ENCODE measurements at regions not wholly inside any gene's neighbourhood (a gene's known extent, or its start where the extent isn't known, plus 50 kb on each side); places are given as distances from the start of the nearest gene placed in this dataset.
A peak's percentile ranks its signal among the peaks of the same experiment; 100 is the strongest.

DNA sequence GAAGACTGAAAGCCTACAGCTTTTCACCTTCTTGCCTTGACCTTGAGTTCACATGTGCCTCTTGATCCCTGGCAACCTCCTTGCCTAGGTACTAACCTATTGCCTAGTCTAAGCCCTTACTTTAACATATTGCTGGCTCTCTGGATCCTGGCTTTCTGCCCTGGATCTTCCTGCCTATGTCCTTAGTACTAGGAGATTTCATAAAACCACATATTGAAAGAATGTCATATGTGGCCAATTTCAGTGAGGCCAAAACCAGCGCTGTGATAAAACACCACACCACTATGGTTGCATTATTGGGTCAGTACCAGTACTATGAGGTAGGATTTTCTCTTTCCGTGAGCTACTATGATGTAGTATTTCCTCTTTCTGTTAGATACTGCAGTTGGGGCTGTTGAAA is 80.4 kb downstream of the CT47B1 start:
- no peak for DNase-seq
- no peak for TF ChIP-seq CTCF (IDR thresholded peaks at IDR 0.05)
- no peak for TF ChIP-seq POLR2A (IDR thresholded peaks at IDR 0.05)
- ATAC-seq, result no peak
- Histone ChIP-seq H3K4me3 (no peak overlapping the region), H3K27ac (peak overlapping the region in 7 of 12 donors; percentile 29 to 66 (median 39)), H3K9me3 (no peaks in the 10 kb centered on the region), H3K27me3 (peaks cover 0 to 4% (median 0%) of the 10 kb centered on the region in 9 donors), H3K4me1 (peaks cover 0 to 21% (median 5%) of the 10 kb centered on the region in 12 donors), H3K36me3 (no peaks in the 10 kb centered on the region)
- 56 to 68% (median 61%) methylated on average over 2 of the region's 2 CpGs for WGBS, 4 donors
- intact Hi-C loops (cut with DNase I), result no loop called here

DNA sequence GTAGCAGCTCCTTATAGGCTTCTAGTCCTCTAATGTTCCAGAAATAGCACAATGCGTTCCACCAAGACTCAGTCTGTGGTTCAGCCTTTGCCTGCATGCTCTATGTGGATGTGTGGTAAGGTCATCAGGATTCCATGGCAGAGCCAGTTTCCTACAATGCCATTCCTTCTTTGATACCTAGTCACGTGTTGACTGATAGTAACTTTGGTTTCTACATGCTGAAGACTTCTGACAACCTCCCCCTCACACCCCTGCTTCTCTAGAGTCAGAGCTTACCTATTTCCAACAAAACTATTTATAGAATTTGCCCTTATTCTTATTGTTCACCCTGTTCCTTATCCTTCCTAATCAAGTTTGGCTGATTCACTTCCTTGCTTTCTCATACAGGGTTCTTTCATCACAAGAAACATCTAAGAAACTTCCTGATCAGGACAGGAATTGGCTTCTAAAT is 81.1 kb downstream of the CT47B1 start:
- Histone ChIP-seq H3K36me3 (no peaks in the 10 kb centered on the region), H3K4me3 (no peak overlapping the region), H3K4me1 (peaks cover 0 to 22% (median 5%) of the 10 kb centered on the region in 12 donors), H3K27ac (peak overlapping the region in 5 of 12 donors; percentile 11 to 52 (median 14)), H3K9me3 (no peaks in the 10 kb centered on the region), H3K27me3 (no peaks in the 10 kb centered on the region)
- ATAC-seq (peak; percentile 26 to 81 (median 38)), DNase-seq (no peak)
- no peak for TF ChIP-seq POLR2A (IDR thresholded peaks at IDR 0.05)
- TF ChIP-seq CTCF (IDR thresholded peaks at IDR 0.05), result no peak
- WGBS, 4 donors, result 10 to 31% (median 27%) methylated on average over 2 of the region's 2 CpGs
- intact Hi-C loops (cut with DNase I), result loop anchor here in 3 of 10 donors (5.0 kb wide), 1 partner anchor 783 kb away; no protein-coding TSS in a partner anchor

DNA sequence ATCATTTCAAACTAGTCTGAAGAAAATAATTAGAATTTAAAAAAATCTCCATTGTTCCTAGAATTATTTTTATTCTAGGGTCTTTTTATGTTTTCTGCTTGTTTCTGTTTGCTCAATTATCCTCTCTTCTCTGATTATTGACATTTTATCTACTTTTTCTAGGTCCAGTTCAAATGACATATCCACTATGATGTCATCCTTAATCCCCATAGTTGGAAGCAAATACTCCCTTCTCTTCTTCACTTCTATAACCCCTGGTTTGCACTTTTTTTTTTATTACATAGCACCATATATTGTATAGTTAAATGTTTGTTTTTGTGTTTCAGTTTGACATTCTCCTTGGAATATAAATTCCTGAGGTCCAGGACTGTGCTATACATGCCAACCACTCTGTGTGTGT is 82.6 kb downstream of the CT47B1 start:
- intact Hi-C loops (cut with DNase I), result loop anchor here in 3 of 10 donors (5.0 kb wide), 1 partner anchor 784 kb away; no protein-coding TSS in a partner anchor
- DNase-seq (no peak), ATAC-seq (no peak)
- H3K36me3 ChIP-seq, result no peaks in the 10 kb centered on the region
- peaks cover 0 to 21% (median 5%) of the 10 kb centered on the region in 12 donors for H3K4me1 ChIP-seq
- no peak overlapping the region for H3K4me3 ChIP-seq
- no peak for TF ChIP-seq POLR2A (IDR thresholded peaks at IDR 0.05)
- TF ChIP-seq CTCF (IDR thresholded peaks at IDR 0.05), result no peak
- H3K9me3 ChIP-seq, result no peaks in the 10 kb centered on the region
- no peak overlapping the region for H3K27ac ChIP-seq
- no peaks in the 10 kb centered on the region for H3K27me3 ChIP-seq

GRCh38 chrX:120791013-120791643 is 84.5 kb downstream of the CT47B1 start:
- H3K27ac ChIP-seq, result peak overlapping the region in 1 of 12 donors; percentile 19

More at GRCh38 chrX:120791013-120791643, 84.5 kb downstream of the CT47B1 start:
- intact Hi-C loops (cut with DNase I), result loop anchor here in 3 of 10 donors (5.0 kb wide), 1 partner anchor 786 kb away; no protein-coding TSS in a partner anchor
- 24 to 47% (median 39%) methylated on average over 2 of the region's 2 CpGs for WGBS, 4 donors
- TF ChIP-seq POLR2A (IDR thresholded peaks at IDR 0.05) (no peak), CTCF (IDR thresholded peaks at IDR 0.05) (no peak)
- Histone ChIP-seq H3K27me3 (peaks cover 0 to 4% (median 0%) of the 10 kb centered on the region in 9 donors), H3K36me3 (no peaks in the 10 kb centered on the region), H3K4me1 (peaks cover 0 to 12% (median 0%) of the 10 kb centered on the region in 12 donors), H3K4me3 (no peak overlapping the region), H3K9me3 (no peaks in the 10 kb centered on the region)
- DNase-seq (peak; percentile 13 to 72 (median 46)), ATAC-seq (peak; percentile 26 to 85 (median 70))
